Fibroblast of lung (primary cell): ENCODE measurements at regions not wholly inside any gene's neighbourhood (a gene's known extent, or its start where the extent isn't known, plus 50 kb on each side); places are given as distances from the start of the nearest gene placed in this dataset.
A peak's percentile ranks its signal among the peaks of the same experiment; 100 is the strongest.

ENCODE experiments used
- DNase-seq, 2 donors: peaks; one replicate each; pipeline versions ENCODE4 v3.0.0 to v3.0.0-alpha.2; 2010; ENCODE audit warnings: low read depth in 2 of 2
- H2AFZ ChIP-seq: 2 replicates; pipeline ENCODE4 v1.5.1; 2012; ENCODE audit warnings: low read length, control low read depth, inconsistent platforms
- H3K27ac ChIP-seq: 2 replicates; pipeline ENCODE4 v1.5.1; 2011; ENCODE audit warnings: low read length, control low read depth; ENCODE audit not compliant: insufficient read depth
- H3K27me3 ChIP-seq: 2 replicates; pipeline ENCODE4 v1.5.1; 2011; ENCODE audit warnings: mild to moderate bottlenecking, low read length; ENCODE audit not compliant: control insufficient read depth, insufficient read depth
- H3K36me3 ChIP-seq: 2 replicates; pipeline ENCODE4 v1.5.1; 2011; ENCODE audit warnings: low read length; ENCODE audit not compliant: control insufficient read depth, insufficient read depth
- H3K4me1 ChIP-seq: 2 replicates; pipeline ENCODE4 v1.5.1; 2011; ENCODE audit warnings: low read length; ENCODE audit not compliant: control insufficient read depth, insufficient read depth; ENCODE audit errors: extremely low read depth
- H3K4me2 ChIP-seq: 2 replicates; pipeline ENCODE4 v1.5.1; 2011; ENCODE audit warnings: low read length, control low read depth; ENCODE audit not compliant: insufficient read depth; ENCODE audit errors: extremely low read depth
- H3K4me3 ChIP-seq, 4 experiments: fragments of 200-600 bp in 1 of 4; sonication (generic) in 1 of 4; replicated peaks in 1 of 4; 2 replicates each; pipeline ENCODE4 v1.5.1; 2011 to 2016; ENCODE audit warnings: low read length in 4 of 4, low read depth in 3 of 4, mild to moderate bottlenecking in 3 of 4, control low read depth in 2 of 4, inconsistent platforms in 1 of 4, mixed read lengths in 1 of 4; ENCODE audit not compliant: insufficient read depth in 1 of 4; ENCODE audit errors: control extremely low read depth in 1 of 4
- H3K79me2 ChIP-seq: 2 replicates; pipeline ENCODE4 v1.5.1; 2012; ENCODE audit warnings: mild to moderate bottlenecking, low read length, inconsistent platforms; ENCODE audit not compliant: control insufficient read depth, insufficient read depth
- H3K9ac ChIP-seq: 2 replicates; pipeline ENCODE4 v1.5.1; 2011; ENCODE audit warnings: mild to moderate bottlenecking, low read length, control low read depth; ENCODE audit not compliant: insufficient read depth
- H3K9me3 ChIP-seq: 2 replicates; pipeline ENCODE4 v1.5.1; 2012; ENCODE audit warnings: low read depth, low read length; ENCODE audit not compliant: control insufficient read depth, insufficient read depth
- H4K20me1 ChIP-seq: 2 replicates; pipeline ENCODE4 v1.5.1; 2011; ENCODE audit warnings: low read length; ENCODE audit not compliant: control insufficient read depth, insufficient read depth; ENCODE audit errors: extremely low read depth
- CTCF ChIP-seq, 2 donors: IDR thresholded peaks in 1 of 2; conservative IDR thresholded peaks in 1 of 2; 1 replicate in 1 of 2; 2 replicates in 1 of 2; pipeline ENCODE4 v1.5.1; 2011 to 2012; ENCODE audit warnings: low read length in 2 of 2, control low read depth in 1 of 2, inconsistent platforms in 1 of 2, low read depth in 1 of 2, mild to moderate bottlenecking in 1 of 2
- EZH2 ChIP-seq: IDR thresholded peaks from 2 replicates; pipeline ENCODE4 v1.5.1; 2012; ENCODE audit warnings: low read length, control low read depth, mild to moderate bottlenecking; ENCODE audit errors: missing control alignments

GRCh38 chr4:143083756-143084472 is 100.8 kb upstream of the USP38 start:
- DNase-seq = peak in 1 of 2 donors; percentile 6
- Histone ChIP-seq H3K79me2 (no peaks in the 10 kb centered on the region), H3K27ac (no peak overlapping the region), H3K9me3 (no peaks in the 10 kb centered on the region), H3K4me1 (no peaks in the 10 kb centered on the region), H3K4me3 (no peak overlapping the region), H3K36me3 (no peaks in the 10 kb centered on the region), H2AFZ (no peak overlapping the region), H3K4me2 (no peak overlapping the region), H4K20me1 (no peaks in the 10 kb centered on the region), H3K9ac (no peak overlapping the region), H3K27me3 (no peaks in the 10 kb centered on the region)
- no peak for TF ChIP-seq CTCF (conservative IDR thresholded peaks at IDR 0.05 in 1 of 2, IDR thresholded peaks at IDR 0.05 in 1 of 2; ENCODE audit: low read depth in 1 of 2, low read length in 2 of 2)
- no peak for TF ChIP-seq EZH2

- peak in 1 of 2 donors; percentile 6 for DNase-seq
- H3K27ac ChIP-seq = no peak overlapping the region
- H3K4me3 ChIP-seq = no peak overlapping the region
- TF ChIP-seq EZH2 (no peak), CTCF (conservative IDR thresholded peaks at IDR 0.05 in 1 of 2, IDR thresholded peaks at IDR 0.05 in 1 of 2; ENCODE audit: low read depth in 1 of 2, low read length in 2 of 2) (no peak)
- no peaks in the 10 kb centered on the region for H4K20me1 ChIP-seq
- no peak overlapping the region for H3K9ac ChIP-seq
- no peak overlapping the region for H3K4me2 ChIP-seq
- H3K36me3 ChIP-seq = no peaks in the 10 kb centered on the region
- no peaks in the 10 kb centered on the region for H3K9me3 ChIP-seq
- H2AFZ ChIP-seq = no peak overlapping the region
- no peaks in the 10 kb centered on the region for H3K27me3 ChIP-seq
- H3K4me1 ChIP-seq = no peaks in the 10 kb centered on the region
- H3K79me2 ChIP-seq = no peaks in the 10 kb centered on the region
Observed at GRCh38 chr4:143084566-143084965, 100.2 kb upstream of the USP38 start.

GRCh38 chr4:143085224-143085623 is 99.5 kb upstream of the USP38 start:
- DNase-seq = peak in 1 of 2 donors; percentile 33
- TF ChIP-seq CTCF (conservative IDR thresholded peaks at IDR 0.05 in 1 of 2, IDR thresholded peaks at IDR 0.05 in 1 of 2; ENCODE audit: low read depth in 1 of 2, low read length in 2 of 2) = peak in 1 of 2 donors; percentile 22
- TF ChIP-seq EZH2 = no peak
- no peak overlapping the region for H3K4me2 ChIP-seq
- H3K9me3 ChIP-seq = no peaks in the 10 kb centered on the region
- no peaks in the 10 kb centered on the region for H3K27me3 ChIP-seq
- no peaks in the 10 kb centered on the region for H3K79me2 ChIP-seq
- no peak overlapping the region for H3K27ac ChIP-seq
- H3K4me3 ChIP-seq = no peak overlapping the region
- H3K36me3 ChIP-seq = no peaks in the 10 kb centered on the region
- no peak overlapping the region for H3K9ac ChIP-seq
- no peaks in the 10 kb centered on the region for H3K4me1 ChIP-seq
- H2AFZ ChIP-seq = no peak overlapping the region
- no peaks in the 10 kb centered on the region for H4K20me1 ChIP-seq
